Cortex of kidney (tissue), 1 donor: ENCODE measurements at regions not wholly inside any gene's neighbourhood (a gene's known extent, or its start where the extent isn't known, plus 50 kb on each side); places are given as distances from the start of the nearest gene placed in this dataset.

Source experiments
- DNase-seq: peaks from one replicate; lab custom pipeline; 2025; lab: John Stamatoyannopoulos, UW

GRCh38 chr5:165188556-165189175 is 1683.2 kb downstream of the MAT2B start:
- DNase-seq: no peak

- DNase-seq: no peak
Measured at GRCh38 chr5:165196961-165197360, 1691.5 kb downstream of the MAT2B start.

GRCh38 chr5:165201369-165201768 is 1696.0 kb downstream of the MAT2B start:
- no peak for DNase-seq

GRCh38 chr5:165201771-165202518 is 1696.5 kb downstream of the MAT2B start:
- no peak for DNase-seq

- no peak for DNase-seq
Measured at GRCh38 chr5:165202519-165202910, 1697.1 kb downstream of the MAT2B start.

GRCh38 chr5:165209101-165209727 is 1703.8 kb downstream of the MAT2B start:
- DNase-seq: no peak

GRCh38 chr5:165224366-165225045 is 1719.1 kb downstream of the MAT2B start:
- DNase-seq: no peak

GRCh38 chr5:165227515-165227914 is 1722.1 kb downstream of the MAT2B start:
- no peak for DNase-seq

- no peak for DNase-seq
Measured at GRCh38 chr5:165228184-165228583, 1722.8 kb downstream of the MAT2B start.

GRCh38 chr5:165231821-165232508 is 1726.5 kb downstream of the MAT2B start:
- no peak for DNase-seq

GRCh38 chr5:165232509-165233028 is 1727.2 kb downstream of the MAT2B start:
- DNase-seq: no peak

GRCh38 chr5:165241811-165242210 is 1736.4 kb downstream of the MAT2B start:
- no peak for DNase-seq

- DNase-seq: no peak
Measured at GRCh38 chr5:165242646-165243045, 1737.2 kb downstream of the MAT2B start.

- DNase-seq: no peak
Measured at GRCh38 chr5:165244407-165244806, 1739.0 kb downstream of the MAT2B start.

- no peak for DNase-seq
Measured at GRCh38 chr5:165258197-165258771, 1752.9 kb downstream of the MAT2B start.

- no peak for DNase-seq
Measured at GRCh38 chr5:165260426-165260825, 1755.0 kb downstream of the MAT2B start.

- no peak for DNase-seq
Measured at GRCh38 chr5:165263536-165263935, 1758.1 kb downstream of the MAT2B start.

GRCh38 chr5:165266939-165267338 is 1761.5 kb downstream of the MAT2B start:
- no peak for DNase-seq

GRCh38 chr5:165272436-165272835 is 1767.0 kb downstream of the MAT2B start:
- DNase-seq: no peak

GRCh38 chr5:165277661-165278060 is 1772.2 kb downstream of the MAT2B start:
- DNase-seq: no peak

- no peak for DNase-seq
Measured at GRCh38 chr5:165282491-165282890, 1777.1 kb downstream of the MAT2B start.
